BE2C (cell line): ENCODE measurements at regions not wholly inside any gene's neighbourhood (a gene's known extent, or its start where the extent isn't known, plus 50 kb on each side); places are given as distances from the start of the nearest gene placed in this dataset.

Experiments used
- DNase-seq: peaks from one replicate; pipeline ENCODE4 v3.0.0-alpha.2; 2020
- H3K27me3 ChIP-seq: fragments of 250-450 bp; sonication (Bioruptor Pico); 2 replicates; pipeline ENCODE4 v1.5.1; 2020; ENCODE audit warnings: mild to moderate bottlenecking
- H3K36me3 ChIP-seq: fragments of 250-450 bp; sonication (Bioruptor Pico); 2 replicates; pipeline ENCODE4 v1.5.1; 2020; ENCODE audit warnings: mild to moderate bottlenecking
- H3K4me1 ChIP-seq: fragments of 250-450 bp; sonication (Bioruptor Pico); 2 replicates; pipeline ENCODE4 v1.5.1; 2020
- H3K4me3 ChIP-seq: 2 replicates; pipeline ENCODE4 v1.5.1; 2011; ENCODE audit warnings: low read depth, low read length
- H3K9me3 ChIP-seq: fragments of 250-450 bp; sonication (Bioruptor Pico); 2 replicates; pipeline ENCODE4 v1.5.1; 2020
- CTCF ChIP-seq: IDR thresholded peaks from 2 replicates; pipeline ENCODE4 v1.5.1; 2012; ENCODE audit warnings: mild to moderate bottlenecking, low read depth, low read length

DNA sequence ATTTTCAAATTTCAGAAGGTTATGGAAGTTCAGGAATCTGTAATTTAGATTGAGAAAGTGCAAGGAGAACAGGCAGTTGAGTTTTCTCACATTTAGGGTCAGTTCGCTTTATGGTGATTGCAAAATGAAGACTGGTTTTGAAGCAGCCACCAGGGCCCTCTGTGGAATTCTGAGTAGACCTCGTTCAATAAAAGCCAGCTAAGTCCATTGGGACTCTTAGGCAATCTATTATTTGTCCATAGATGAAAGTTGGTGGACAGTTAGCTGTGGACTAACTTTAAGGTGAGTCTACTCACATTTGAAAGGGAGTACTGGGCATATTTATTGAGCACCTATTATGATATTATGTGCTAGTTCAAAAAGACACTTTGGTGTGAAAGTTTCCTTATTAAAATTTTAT lies 266.3 kb upstream of the LINC00305 start:
- H3K4me1 ChIP-seq = no peaks in the 10 kb centered on the region
- no peaks in the 10 kb centered on the region for H3K27me3 ChIP-seq
- H3K4me3 ChIP-seq = no peak overlapping the region
- no peak for TF ChIP-seq CTCF
- no peak for DNase-seq
- no peaks in the 10 kb centered on the region for H3K9me3 ChIP-seq
- H3K36me3 ChIP-seq = no peaks in the 10 kb centered on the region

- no peak for TF ChIP-seq CTCF
- Histone ChIP-seq H3K9me3 (no peaks in the 10 kb centered on the region), H3K36me3 (no peaks in the 10 kb centered on the region), H3K27me3 (no peaks in the 10 kb centered on the region), H3K4me1 (no peaks in the 10 kb centered on the region), H3K4me3 (no peak overlapping the region)
- DNase-seq = no peak
These were observed 261.8 kb upstream of the LINC00305 start for GRCh38 chr18:64410685-64411084.

DNA sequence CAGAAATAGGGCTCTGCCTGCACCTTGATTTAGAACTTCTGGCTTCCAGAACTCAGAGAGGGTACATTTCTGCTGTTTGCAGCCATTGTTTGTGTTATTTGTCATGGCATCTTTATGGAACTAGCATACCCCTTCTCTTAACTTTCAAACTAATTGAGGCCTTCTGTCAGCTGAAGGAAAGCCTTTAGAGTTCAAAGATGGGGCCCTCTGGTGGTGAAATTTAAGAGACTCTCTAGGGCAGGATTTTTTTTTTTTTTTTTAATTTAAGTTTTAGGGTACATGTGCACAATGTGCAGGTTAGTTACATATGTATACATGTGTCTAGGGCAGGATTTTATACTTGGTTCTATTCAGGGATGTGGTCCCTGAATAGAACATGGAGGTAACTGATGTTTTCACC lies 260.6 kb upstream of the LINC00305 start:
- peak; percentile 37 for TF ChIP-seq CTCF
- H3K4me1 ChIP-seq = no peaks in the 10 kb centered on the region
- H3K9me3 ChIP-seq = no peaks in the 10 kb centered on the region
- H3K36me3 ChIP-seq = no peaks in the 10 kb centered on the region
- H3K27me3 ChIP-seq = no peaks in the 10 kb centered on the region
- peak; percentile 4 for DNase-seq
- H3K4me3 ChIP-seq = no peak overlapping the region

- TF ChIP-seq CTCF = no peak
- H3K9me3 ChIP-seq = no peaks in the 10 kb centered on the region
- no peak for DNase-seq
These were observed 258.7 kb upstream of the LINC00305 start for GRCh38 chr18:64407606-64408005.

GRCh38 chr18:64405161-64405560 lies 256.3 kb upstream of the LINC00305 start:
- Histone ChIP-seq H3K27me3 (no peaks in the 10 kb centered on the region), H3K4me3 (no peak overlapping the region), H3K4me1 (no peaks in the 10 kb centered on the region), H3K9me3 (no peaks in the 10 kb centered on the region), H3K36me3 (no peaks in the 10 kb centered on the region)
- no peak for DNase-seq
- no peak for TF ChIP-seq CTCF

More at GRCh38 chr18:64407606-64408005, 258.7 kb upstream of the LINC00305 start:
- H3K4me3 ChIP-seq = no peak overlapping the region
- H3K4me1 ChIP-seq = no peaks in the 10 kb centered on the region
- H3K36me3 ChIP-seq = no peaks in the 10 kb centered on the region
- H3K27me3 ChIP-seq = no peaks in the 10 kb centered on the region

DNA sequence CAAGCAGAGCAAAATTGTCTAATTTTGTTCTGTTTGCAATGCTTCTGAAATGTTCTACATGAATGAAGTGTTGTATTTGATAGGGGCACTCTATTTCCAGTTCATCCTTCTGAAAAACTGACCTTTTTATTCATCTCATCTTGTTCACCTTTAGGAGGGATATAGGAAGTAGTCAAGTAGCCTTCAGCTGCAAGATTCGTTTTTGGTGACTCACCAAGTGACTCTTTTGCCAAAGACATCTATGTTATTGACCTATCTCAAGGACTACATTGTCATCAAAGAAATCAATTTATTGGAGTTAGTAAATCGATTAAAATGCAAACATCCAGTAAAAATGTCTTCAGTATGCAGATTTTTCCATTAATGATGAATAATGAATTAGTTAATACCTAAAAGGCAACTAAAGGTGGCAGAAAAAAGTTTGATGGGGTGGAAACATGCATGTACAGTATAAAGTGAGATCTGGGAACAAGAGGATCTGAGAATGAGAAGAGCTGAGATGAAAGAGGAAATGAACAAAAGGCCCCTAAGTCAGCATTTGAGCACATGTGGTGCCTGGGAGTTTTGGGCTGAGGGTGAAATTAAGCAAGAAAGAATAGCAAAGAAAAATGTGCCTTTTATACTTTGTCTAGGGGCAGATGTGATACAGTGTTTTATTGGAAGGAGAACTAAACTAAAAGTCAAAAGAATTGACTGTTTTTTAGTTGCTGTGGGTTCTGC lies 255.1 kb upstream of the LINC00305 start:
- Histone ChIP-seq H3K4me3 (no peak overlapping the region), H3K9me3 (no peaks in the 10 kb centered on the region), H3K27me3 (no peaks in the 10 kb centered on the region), H3K36me3 (no peaks in the 10 kb centered on the region), H3K4me1 (no peaks in the 10 kb centered on the region)
- no peak for TF ChIP-seq CTCF
- no peak for DNase-seq
